H9 (cell line): ENCODE measurements at regions not wholly inside any gene's neighbourhood (a gene's known extent, or its start where the extent isn't known, plus 50 kb on each side); places are given as distances from the start of the nearest gene placed in this dataset.

Experiments
- DNase-seq: peaks from one replicate; pipeline ENCODE4 v3.0.0-alpha.2; 2017
- H2AFZ ChIP-seq: one replicate; pipeline ENCODE4 v1.6.1; 2013; ENCODE audit warnings: mild to moderate bottlenecking, low read length, control low read depth, moderate library complexity
- H2AK5ac ChIP-seq: 2 replicates; pipeline ENCODE4 v1.6.1; 2013; ENCODE audit warnings: low read length, control low read depth, mixed read lengths; ENCODE audit not compliant: insufficient read length
- H2BK120ac ChIP-seq: one replicate; pipeline ENCODE4 v1.6.1; 2013; ENCODE audit warnings: low read depth, mild to moderate bottlenecking, low read length, control low read depth, inconsistent platforms; ENCODE audit not compliant: poor library complexity, severe bottlenecking
- H2BK12ac ChIP-seq: 2 replicates; pipeline ENCODE4 v1.6.1; 2013; ENCODE audit warnings: low read length, control low read depth, mixed read lengths, low read depth; ENCODE audit not compliant: insufficient read length
- H2BK15ac ChIP-seq: 2 replicates; pipeline ENCODE4 v1.6.1; 2013; ENCODE audit warnings: low read depth, low read length, control low read depth
- H2BK20ac ChIP-seq: one replicate; pipeline ENCODE4 v1.6.1; 2013; ENCODE audit warnings: low read depth, mild to moderate bottlenecking, low read length, control low read depth, inconsistent platforms; ENCODE audit not compliant: poor library complexity, severe bottlenecking
- H2BK5ac ChIP-seq: 2 replicates; pipeline ENCODE4 v1.6.1; 2013; ENCODE audit warnings: low read length, control low read depth, mixed read lengths; ENCODE audit not compliant: insufficient read length
- H3K14ac ChIP-seq: 2 replicates; pipeline ENCODE4 v1.6.1; 2013; ENCODE audit warnings: low read length, control low read depth; ENCODE audit not compliant: insufficient read depth
- H3K18ac ChIP-seq: 2 replicates; pipeline ENCODE4 v1.6.1; 2013; ENCODE audit warnings: low read depth, mild to moderate bottlenecking, mixed read lengths, low read length, control low read depth; ENCODE audit not compliant: insufficient read length
- H3K23ac ChIP-seq: 2 replicates; pipeline ENCODE4 v1.6.1; 2013; ENCODE audit warnings: low read length, control low read depth, mixed read lengths, low read depth; ENCODE audit not compliant: insufficient read length
- H3K23me2 ChIP-seq: 2 replicates; pipeline ENCODE4 v1.6.1; 2013; ENCODE audit warnings: low read depth, mild to moderate bottlenecking, mixed read lengths, low read length, control low read depth; ENCODE audit not compliant: insufficient read length, poor library complexity, severe bottlenecking
- H3K27ac ChIP-seq: 2 replicates; pipeline ENCODE4 v1.5.1; 2013; ENCODE audit warnings: low read length, control low read depth, mixed read lengths, low read depth; ENCODE audit not compliant: insufficient read length
- H3K27me3 ChIP-seq: 2 replicates; pipeline ENCODE4 v1.6.1; 2013; ENCODE audit warnings: low read length, control low read depth, inconsistent platforms; ENCODE audit not compliant: insufficient read depth
- H3K4ac ChIP-seq: 2 replicates; pipeline ENCODE4 v1.6.1; 2013; ENCODE audit warnings: low read depth, mild to moderate bottlenecking, control low read depth, inconsistent platforms, low read length, moderate library complexity
- H3K4me1 ChIP-seq: 2 replicates; pipeline ENCODE4 v1.6.1; 2013; ENCODE audit warnings: low read length, control low read depth, inconsistent platforms; ENCODE audit not compliant: insufficient read depth
- H3K4me2 ChIP-seq: 2 replicates; pipeline ENCODE4 v1.6.1; 2013; ENCODE audit warnings: low read length, control low read depth, mixed read lengths; ENCODE audit not compliant: insufficient read length, insufficient read depth
- H3K56ac ChIP-seq: 2 replicates; pipeline ENCODE4 v1.6.1; 2013; ENCODE audit warnings: low read depth, mild to moderate bottlenecking, mixed read lengths, low read length, control low read depth; ENCODE audit not compliant: insufficient read length
- H3K79me1 ChIP-seq: 2 replicates; pipeline ENCODE4 v1.6.1; 2013; ENCODE audit warnings: low read depth, mild to moderate bottlenecking, moderate library complexity, low read length, control low read depth, inconsistent platforms; ENCODE audit not compliant: insufficient read depth, poor library complexity, severe bottlenecking
- H3K79me2 ChIP-seq: 2 replicates; pipeline ENCODE4 v1.6.1; 2013; ENCODE audit warnings: low read length, control low read depth, inconsistent platforms; ENCODE audit not compliant: insufficient read depth
- H3K9ac ChIP-seq: 2 replicates; pipeline ENCODE4 v1.6.1; 2013; ENCODE audit warnings: low read length, control low read depth, mixed read lengths; ENCODE audit not compliant: insufficient read length; ENCODE audit errors: extremely low read depth
- H3K9me3 ChIP-seq: one replicate; pipeline ENCODE4 v1.6.1; 2013; ENCODE audit warnings: low read depth, low read length, inconsistent platforms; ENCODE audit not compliant: control insufficient read depth
- H3T11ph ChIP-seq: one replicate; pipeline ENCODE4 v1.6.1; 2013; ENCODE audit warnings: mild to moderate bottlenecking, low read length, control low read depth, inconsistent platforms
- H4K20me1 ChIP-seq: one replicate; pipeline ENCODE4 v1.6.1; 2013; ENCODE audit not compliant: control insufficient read depth, insufficient read length, insufficient read depth
- H4K5ac ChIP-seq: 2 replicates; pipeline ENCODE4 v1.6.1; 2013; ENCODE audit warnings: low read depth, mild to moderate bottlenecking, mixed read lengths, low read length, control low read depth; ENCODE audit not compliant: insufficient read length
- H4K8ac ChIP-seq: replicated peaks from 2 replicates; pipeline ENCODE4 v1.6.1; 2013; ENCODE audit warnings: low read length, control low read depth, mixed read lengths, low read depth; ENCODE audit not compliant: insufficient read length
- H4K91ac ChIP-seq: 2 replicates; pipeline ENCODE4 v1.6.1; 2013; ENCODE audit warnings: low read depth, mild to moderate bottlenecking, moderate library complexity, mixed read lengths, low read length, control low read depth; ENCODE audit not compliant: insufficient read length
- H3K27ac Mint-ChIP-seq, 3 experiments: 2 replicates in 2 of 3; 3 replicates in 1 of 3; pipeline ENCODE4 v1.8.0; 2020 to 2021; ENCODE audit warnings: mixed read lengths in 3 of 3, mild to moderate bottlenecking in 1 of 3, moderate library complexity in 1 of 3
- H3K27me3 Mint-ChIP-seq: 2 replicates; pipeline ENCODE4 v1.8.0; 2021; ENCODE audit warnings: low read depth, mild to moderate bottlenecking, moderate library complexity, mixed read lengths
- H3K36me3 Mint-ChIP-seq, 3 experiments: 2 replicates in 2 of 3; 3 replicates in 1 of 3; pipeline ENCODE4 v1.8.0; 2020 to 2021; ENCODE audit warnings: low read depth in 3 of 3, mixed read lengths in 3 of 3; ENCODE audit not compliant: insufficient read depth in 1 of 3
- H3K4me1 Mint-ChIP-seq, 2 experiments: 2 replicates each; pipeline ENCODE4 v1.8.0; 2020; ENCODE audit warnings: mixed read lengths in 2 of 2
- H3K4me3 Mint-ChIP-seq, 2 experiments: 2 replicates in 1 of 2; 3 replicates in 1 of 2; pipeline ENCODE4 v1.8.0; 2020 to 2021; ENCODE audit warnings: mild to moderate bottlenecking in 2 of 2, mixed read lengths in 2 of 2, moderate library complexity in 1 of 2
- H3K9me3 Mint-ChIP-seq, 2 experiments: 2 replicates in 1 of 2; 3 replicates in 1 of 2; pipeline ENCODE4 v1.8.0; 2020; ENCODE audit warnings: mild to moderate bottlenecking in 2 of 2, mixed read lengths in 2 of 2, moderate library complexity in 1 of 2
- WGBS: extraction: QIAGEN DNeasy Blood & Tissue Kit; methylation state at CpG from one replicate; pipeline ENCODE4 v1.1.7; 2013; ENCODE audit warnings: missing lambda C conversion rate, low lambda C conversion rate, mixed read lengths; ENCODE audit not compliant: insufficient read length; ENCODE audit errors: extremely low coverage; 5-methylcytosine and 5-hydroxymethylcytosine counted together
- TF ChIP-seq, protein P1 (sequence below): fragments of 200-600 bp; sonication (generic); conservative IDR thresholded peaks from 3 replicates; pipeline ENCODE4 v1.8.0; 2021; ENCODE audit warnings: antibody characterized with exemption, mild to moderate bottlenecking

- Histone ChIP-seq H2AK5ac (no peak overlapping the region), H2BK15ac (no peak overlapping the region), H4K91ac (no peak overlapping the region), H3K9me3 (no peaks in the 10 kb centered on the region), H3K14ac (no peak overlapping the region), H3K23me2 (no peaks in the 10 kb centered on the region), H3K56ac (no peak overlapping the region), H4K20me1 (no peaks in the 10 kb centered on the region), H4K8ac (no peak overlapping the region), H3K27ac (no peak overlapping the region), H2BK20ac (no peak overlapping the region), H2BK12ac (no peak overlapping the region), H2BK120ac (no peak overlapping the region), H3K4me2 (no peak overlapping the region), H3K9ac (no peak overlapping the region), H2AFZ (no peak overlapping the region), H2BK5ac (no peak overlapping the region), H3K23ac (no peak overlapping the region), H3K27me3 (no peaks in the 10 kb centered on the region), H3K18ac (no peak overlapping the region), H4K5ac (no peak overlapping the region), H3K4me1 (no peaks in the 10 kb centered on the region), H3T11ph (no peak overlapping the region), H3K4ac (no peak overlapping the region), H3K79me2 (no peaks in the 10 kb centered on the region), H3K79me1 (no peaks in the 10 kb centered on the region)
- H3K4me3 Mint-ChIP-seq: no peak overlapping the region
- peak overlapping the region in 1 of 3 experiments; percentile 52; a peak in 2 of 7 replicates for H3K27ac Mint-ChIP-seq
- H3K36me3 Mint-ChIP-seq: no peaks in the 10 kb centered on the region
- no CpG with 5 or more reads among the region's 12 CpGs for WGBS
- no peak for DNase-seq
- H3K4me1 Mint-ChIP-seq: peaks cover 11 to 29% of the 10 kb centered on the region in 2 experiments
- no peaks in the 10 kb centered on the region for H3K9me3 Mint-ChIP-seq
- TF ChIP-seq, protein P1, sequence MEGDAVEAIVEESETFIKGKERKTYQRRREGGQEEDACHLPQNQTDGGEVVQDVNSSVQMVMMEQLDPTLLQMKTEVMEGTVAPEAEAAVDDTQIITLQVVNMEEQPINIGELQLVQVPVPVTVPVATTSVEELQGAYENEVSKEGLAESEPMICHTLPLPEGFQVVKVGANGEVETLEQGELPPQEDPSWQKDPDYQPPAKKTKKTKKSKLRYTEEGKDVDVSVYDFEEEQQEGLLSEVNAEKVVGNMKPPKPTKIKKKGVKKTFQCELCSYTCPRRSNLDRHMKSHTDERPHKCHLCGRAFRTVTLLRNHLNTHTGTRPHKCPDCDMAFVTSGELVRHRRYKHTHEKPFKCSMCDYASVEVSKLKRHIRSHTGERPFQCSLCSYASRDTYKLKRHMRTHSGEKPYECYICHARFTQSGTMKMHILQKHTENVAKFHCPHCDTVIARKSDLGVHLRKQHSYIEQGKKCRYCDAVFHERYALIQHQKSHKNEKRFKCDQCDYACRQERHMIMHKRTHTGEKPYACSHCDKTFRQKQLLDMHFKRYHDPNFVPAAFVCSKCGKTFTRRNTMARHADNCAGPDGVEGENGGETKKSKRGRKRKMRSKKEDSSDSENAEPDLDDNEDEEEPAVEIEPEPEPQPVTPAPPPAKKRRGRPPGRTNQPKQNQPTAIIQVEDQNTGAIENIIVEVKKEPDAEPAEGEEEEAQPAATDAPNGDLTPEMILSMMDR: no peak
- H3K27me3 Mint-ChIP-seq: peaks cover 14% of the 10 kb centered on the region
These were observed 100.7 kb upstream of the THY1 start for GRCh38 chr11:119523539-119524157.
